UCSD-AML1 (cell line): ENCODE measurements at regions not wholly inside any gene's neighbourhood (a gene's known extent, or its start where the extent isn't known, plus 50 kb on each side); places are given as distances from the start of the nearest gene placed in this dataset.
A peak's percentile ranks its signal among the peaks of the same experiment; 100 is the strongest.

Experiments used
- DNase-seq: peaks from one replicate; lab custom pipeline; 2025; ENCODE audit not compliant: unreplicated experiment; lab: John Stamatoyannopoulos, UW

DNA sequence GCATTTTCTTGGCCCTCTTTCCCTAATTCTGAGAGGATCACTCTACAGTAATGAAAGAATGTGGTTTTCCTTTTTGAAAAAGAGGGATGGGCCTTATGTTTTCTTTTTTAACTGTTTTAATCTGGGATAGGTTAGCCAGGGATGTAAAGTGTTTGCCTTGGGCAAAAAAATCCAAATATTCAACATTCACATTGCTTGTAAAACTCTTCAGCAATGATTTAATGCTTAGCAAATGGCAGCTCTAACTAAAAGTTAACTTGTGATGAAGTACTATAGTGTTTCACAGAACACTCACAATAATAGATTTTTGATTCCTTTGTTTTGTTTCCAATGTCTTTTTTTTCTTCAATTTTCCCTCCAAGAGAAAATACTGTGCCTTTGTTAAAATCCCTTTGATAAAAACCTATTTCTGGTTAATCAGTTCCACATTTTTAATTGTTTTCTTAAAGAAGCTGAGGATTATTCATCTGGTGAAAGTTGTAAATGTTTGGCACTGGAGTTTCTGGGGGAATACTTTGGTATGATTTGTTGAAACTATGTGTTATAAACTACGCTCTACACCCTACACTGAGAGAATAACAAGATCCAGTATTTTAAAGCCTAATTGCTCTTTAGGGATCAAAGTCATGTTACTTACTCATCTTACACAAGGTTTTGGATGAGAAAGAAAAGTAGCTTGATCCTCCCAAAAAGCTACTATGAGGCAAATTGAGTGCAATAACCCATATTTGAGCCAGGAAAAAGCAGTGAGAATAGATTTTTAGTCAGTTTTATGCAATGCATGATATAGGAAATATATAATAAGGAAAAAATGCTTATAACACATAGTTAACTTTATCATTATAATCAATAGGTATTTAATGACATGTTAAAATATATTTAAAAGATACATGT lies 335.8 kb downstream of the EPHA7 start:
- DNase-seq, result no peak

DNA sequence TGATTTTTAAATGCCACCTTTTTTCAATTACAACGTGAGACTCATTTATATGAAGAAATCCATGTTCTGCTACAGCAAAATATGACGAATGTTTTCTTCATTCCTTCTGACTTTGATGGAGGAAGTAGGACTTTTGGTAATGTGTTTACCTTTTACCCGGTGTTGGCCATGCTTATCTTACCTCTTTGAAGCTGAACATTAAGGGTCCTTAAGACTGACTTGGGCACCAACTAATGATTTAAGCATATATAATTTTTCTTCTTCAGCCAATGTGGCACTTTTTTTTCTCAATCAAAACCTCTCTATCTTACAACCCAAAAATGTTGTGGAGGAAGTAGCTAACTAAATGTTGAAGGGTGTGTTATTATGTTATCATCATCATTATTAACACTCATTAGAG lies 337.5 kb downstream of the EPHA7 start:
- DNase-seq, result no peak

DNA sequence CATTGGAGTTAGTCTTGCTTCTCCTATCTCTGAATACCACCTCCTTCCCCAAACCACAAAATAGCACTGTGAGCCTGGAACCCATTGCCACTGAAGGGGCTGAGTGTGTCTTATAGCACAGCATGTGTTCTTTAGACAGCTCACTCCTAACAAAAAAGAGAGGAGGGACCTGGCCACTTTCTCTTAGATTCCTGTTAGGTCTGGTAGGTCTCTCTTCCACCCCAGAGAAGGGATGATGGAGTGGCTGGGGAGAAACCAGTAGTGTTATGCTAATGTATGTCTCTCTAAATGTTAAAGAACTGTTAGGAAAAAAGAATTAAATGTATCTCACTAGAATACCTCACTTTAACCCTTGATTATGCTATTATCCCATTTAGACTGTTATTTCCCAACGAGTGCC lies 340.3 kb downstream of the EPHA7 start:
- DNase-seq, result no peak

DNA sequence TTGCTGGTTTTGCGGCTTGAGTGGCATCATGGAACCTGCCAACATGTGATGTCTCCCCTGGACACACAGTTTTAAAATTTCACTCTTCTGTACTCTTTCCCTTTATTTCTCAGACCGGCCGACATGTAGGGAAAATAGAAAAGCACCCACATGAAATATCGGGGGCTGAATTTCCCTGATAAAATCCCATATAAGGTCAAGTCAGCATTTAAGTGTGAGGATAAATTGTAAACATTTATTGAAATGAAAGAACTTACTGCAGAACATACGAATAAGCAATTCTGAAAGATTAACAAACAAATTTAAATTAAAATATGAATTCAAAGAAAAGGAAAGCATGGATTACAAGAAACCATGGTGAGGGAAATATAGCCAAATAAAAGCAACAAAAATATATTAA lies 345.5 kb downstream of the EPHA7 start:
- DNase-seq, result no peak

DNA sequence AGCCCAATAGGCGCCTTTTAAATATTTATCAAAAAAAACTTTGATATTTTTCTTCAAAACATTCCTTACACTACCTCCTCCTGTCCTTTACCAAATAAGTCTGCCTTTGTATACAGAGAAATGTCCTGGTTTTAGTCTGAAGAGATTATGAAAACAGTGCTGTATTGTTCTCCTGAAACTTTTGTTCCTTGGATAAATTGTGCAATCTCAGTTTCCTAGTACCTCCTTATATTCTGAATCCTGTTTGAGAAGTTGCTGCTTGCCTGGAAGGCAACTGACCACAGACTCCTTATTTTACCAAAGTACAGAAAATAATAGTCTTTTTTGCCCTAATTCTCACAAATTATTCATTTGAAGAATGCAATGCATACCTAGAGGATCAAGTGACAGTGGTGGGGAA lies 349.5 kb downstream of the EPHA7 start:
- no peak for DNase-seq

DNA sequence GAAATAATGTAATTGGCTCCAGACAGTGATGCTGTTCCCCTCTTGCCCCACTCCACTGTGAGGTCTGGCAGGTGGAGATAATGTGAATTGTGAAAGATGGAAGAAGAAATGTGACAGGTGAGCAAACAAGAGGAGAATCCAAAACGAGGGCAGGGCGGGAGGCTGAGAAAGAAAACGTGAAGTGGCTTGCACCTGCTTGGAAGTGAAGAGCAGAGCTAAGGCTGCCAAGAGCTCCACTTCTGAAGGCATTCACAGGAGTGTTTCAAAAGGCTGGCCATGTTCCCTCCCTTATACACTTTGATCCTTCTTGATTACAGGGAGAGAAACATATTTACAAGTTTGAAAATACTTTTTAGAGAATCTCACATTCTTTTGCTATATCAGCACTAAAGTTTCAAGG lies 359.4 kb downstream of the EPHA7 start:
- DNase-seq, result peak; percentile 4

DNA sequence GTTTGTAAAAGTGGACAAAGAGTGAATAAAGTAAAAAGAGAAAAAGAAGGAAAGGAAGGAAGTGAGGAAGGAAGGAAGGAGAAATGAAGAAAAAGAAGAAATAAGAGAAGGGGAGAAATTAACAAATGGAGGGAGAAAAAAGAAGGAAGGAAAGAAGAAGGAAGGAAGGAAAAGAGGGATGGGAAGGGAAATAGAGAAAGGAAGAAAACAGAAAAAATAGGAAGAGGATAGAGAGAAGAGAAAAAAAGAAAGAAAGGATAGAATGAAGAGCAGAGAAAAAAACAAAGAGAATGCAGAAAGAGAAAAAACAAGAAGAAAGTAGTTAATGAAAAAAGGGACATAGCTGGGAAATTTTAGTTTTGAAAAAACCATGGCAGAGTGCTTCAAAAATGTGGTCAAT lies 361.8 kb downstream of the EPHA7 start:
- no peak for DNase-seq

DNA sequence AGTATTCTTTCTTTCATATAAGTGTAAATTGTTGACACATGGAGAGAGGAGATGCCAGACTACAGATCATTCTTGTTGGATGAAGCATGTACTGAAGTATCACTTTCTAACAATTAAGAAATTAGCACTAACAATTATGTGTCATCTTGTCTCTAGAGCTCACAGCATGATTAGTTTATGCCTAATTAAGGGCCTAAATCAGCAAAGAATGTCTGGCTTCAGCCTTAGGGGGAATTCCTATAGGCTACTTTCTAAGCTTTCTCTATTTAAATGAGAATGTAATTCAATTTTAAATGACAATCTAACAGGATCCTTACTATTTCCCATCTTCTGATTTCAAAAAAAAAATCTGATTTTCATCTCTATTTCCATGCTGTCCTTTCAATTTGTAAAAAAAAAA lies 371.0 kb downstream of the EPHA7 start:
- DNase-seq, result no peak

DNA sequence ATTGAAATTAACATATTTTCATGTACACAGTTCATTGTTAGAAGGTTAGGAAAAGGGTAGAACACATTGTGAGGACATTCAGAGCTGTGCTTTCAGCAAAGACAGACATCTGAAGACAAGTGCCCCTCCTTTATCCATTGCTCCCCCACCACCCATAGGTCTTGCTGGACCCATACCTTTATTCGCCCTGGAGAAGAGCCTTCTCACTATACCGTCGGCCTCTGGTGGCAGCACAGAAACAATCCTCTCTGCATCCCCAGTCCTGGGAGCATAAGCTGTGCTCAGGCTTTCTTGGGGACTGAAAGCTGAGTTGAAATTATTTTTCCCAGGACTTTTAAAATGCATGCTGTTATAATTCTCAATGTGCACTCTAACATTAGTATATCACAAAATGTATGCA lies 372.3 kb downstream of the EPHA7 start:
- DNase-seq, result no peak

DNA sequence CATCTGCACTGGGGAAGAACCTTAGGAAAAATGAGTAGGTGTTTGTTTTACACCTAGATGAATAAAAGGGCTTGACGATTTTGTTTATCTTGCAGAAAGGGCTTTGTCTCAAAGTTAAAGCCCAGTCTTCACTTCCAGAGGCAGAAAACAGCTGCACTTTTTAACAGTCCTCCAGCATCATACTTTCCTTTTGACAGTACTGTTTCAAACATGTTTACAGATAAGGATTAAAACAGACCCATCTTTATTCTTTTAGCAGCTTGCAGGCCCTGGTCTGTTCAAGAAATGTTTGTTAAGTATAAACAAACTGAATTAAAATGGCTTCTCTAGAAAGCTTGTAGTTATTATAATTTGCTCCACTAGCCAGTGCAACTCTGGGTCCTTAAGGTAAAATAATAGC lies 374.2 kb downstream of the EPHA7 start:
- no peak for DNase-seq

DNA sequence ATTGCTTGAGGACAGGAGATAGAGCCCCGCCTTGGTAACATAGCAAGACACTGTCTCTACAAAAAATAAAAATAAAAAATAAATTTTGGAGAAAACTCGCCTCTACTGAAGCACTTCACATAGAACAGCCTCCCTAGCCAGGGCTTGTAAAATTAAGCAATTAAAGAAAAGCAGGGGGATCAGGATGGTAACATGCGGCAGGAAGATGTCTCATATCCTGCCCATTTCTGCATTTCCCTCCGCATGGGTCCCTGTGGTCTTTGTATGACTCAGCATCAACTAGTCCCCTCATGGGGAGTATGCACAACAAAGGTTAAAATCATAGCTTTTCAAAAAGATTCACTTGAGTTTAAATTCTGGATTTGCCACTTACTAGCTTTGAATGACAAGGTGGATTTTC lies 379.0 kb downstream of the EPHA7 start:
- DNase-seq, result peak; percentile 38

DNA sequence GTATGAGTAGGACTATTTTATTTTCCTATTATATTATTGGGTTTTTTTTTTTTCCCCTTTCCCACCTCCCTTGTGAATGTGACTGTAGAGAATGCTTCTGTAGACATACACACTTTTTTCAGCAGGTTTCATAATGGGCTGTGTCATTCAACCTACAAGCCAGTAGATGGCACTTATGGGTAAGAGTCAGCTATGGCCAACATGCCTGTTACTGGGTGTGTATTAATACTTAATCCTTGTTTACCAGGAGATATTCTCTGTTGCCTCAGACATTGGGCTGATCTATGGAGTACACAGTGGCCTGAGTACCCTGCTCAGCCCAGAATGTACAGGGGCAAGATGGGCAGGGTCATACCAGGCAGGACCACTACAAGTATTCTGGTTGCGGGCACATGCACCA lies 382.5 kb downstream of the EPHA7 start:
- peak; percentile 13 for DNase-seq

DNA sequence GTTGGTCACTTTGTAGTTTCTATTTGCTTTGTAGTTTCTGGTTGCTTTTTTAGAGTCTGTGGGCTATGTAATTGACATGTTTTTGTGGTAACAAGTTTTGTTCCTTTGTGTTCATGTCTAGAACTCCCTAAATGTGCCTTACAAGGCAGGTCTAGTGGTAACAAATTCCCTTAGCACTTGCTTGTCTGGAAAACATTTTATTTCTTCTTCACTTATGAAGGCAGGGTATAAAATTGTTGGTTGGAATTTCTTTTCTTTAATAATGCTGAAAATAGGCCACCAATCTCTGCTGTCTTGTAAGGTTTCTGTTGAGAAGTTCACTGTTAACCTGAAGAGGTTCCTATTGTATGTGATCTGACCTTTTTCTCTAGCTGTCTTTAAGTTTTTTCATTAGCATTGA lies 383.6 kb downstream of the EPHA7 start:
- no peak for DNase-seq

DNA sequence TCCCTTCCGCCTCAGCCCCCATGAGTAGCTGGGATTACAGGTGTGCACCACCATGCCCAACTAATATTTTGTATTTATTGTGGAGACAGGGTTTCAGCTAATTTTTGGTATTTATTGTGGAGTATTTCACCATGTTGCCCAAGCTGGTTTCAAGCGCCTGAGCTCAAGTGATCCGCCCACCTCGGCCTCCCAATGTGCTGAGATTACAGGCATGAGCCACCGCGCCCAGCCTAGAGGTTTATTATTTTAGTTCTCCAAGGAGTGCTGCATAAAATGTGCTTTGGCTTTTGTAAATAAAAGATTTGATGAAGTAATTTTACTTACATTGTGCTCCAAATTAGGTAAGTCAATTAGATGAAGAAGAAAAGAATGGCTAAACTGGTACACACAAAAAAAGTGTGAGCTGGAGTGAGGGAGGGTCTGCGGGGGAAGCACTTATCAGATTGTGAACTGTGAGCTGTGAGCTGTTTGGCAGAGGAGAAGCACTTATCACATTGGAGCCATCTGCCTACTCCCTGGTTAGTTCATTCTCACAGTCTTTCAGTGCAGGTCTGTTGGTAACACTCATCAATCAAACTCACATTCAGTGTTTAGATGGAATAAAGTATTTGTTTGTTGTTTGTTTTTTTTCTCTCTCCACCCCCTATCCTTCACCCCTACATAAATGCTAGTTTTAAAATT lies 398.0 kb downstream of the EPHA7 start:
- DNase-seq, result no peak

DNA sequence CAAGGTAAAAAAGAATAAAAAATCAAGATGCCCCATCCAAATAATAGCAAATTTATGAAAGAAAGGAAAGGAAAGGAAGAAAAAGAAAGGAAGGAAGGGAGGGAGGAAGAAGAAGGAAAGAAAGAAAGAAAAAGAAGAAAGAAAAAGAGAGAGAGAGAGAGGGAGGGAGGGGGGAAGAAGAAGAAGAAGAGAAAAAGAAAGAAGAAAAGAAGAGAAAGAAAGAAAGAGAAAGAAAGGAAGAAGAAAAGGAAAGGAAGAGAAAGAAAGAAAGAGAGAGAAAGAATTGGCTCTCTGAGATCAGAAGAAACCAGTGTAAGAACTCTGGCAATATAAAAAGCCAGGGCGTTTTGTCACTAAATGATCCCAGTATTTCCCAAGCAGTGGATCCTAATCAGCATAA lies 401.7 kb downstream of the EPHA7 start:
- DNase-seq, result no peak

DNA sequence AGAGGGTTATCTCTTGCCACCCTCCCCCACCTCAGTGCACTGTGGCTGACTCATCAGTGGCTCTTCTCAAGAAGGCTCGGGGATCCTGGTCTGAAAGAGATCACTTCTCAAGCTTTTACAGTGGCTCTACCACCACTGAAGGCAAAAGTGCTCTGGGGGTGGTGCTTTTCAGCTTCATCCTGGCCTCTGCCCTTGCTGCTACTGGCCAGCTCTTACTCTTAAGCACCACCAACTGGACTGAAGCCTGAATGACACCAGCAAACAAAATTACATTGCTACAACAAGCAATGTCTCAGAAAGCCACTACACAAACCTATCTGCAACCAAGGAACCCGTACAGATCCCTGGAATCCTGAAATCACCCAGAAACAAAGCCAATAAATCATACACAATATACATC lies 402.1 kb downstream of the EPHA7 start:
- no peak for DNase-seq

DNA sequence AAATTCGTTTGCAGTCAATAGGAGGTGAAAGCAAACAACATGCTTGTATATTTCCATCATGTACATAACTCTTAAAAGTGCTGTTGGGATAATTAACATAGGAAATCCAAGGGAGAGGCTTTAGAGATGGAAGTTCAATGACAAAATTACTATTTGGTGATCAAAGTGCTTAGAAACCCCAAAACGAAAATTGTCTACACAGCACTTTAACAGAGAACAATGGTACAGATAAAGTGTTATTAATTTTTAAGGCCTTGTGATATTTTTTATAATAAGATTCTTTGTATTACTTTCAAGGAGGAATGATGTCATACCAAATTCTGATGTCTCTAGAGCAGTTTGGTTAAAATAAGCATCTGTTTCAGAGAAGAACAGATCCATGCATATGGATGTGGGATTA lies 406.3 kb downstream of the EPHA7 start:
- DNase-seq, result no peak

DNA sequence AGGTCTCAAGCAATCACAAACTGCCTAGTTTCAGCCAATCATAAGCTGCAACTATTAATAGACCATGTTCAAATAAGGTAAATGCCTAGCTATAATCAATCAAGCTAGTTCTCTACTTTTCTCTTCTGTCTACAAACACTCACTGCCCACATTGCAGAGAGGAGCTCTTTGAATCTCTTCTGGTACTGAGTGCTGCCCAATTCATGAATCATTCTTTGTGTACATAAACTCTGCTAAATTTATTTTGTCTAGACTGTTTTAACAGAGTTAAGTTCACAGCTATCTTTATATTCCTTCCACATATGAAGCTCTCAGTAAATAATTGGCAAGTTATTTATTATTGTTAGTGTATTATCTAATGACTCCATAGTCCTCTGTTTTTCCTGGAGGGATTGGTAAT lies 411.0 kb downstream of the EPHA7 start:
- no peak for DNase-seq

DNA sequence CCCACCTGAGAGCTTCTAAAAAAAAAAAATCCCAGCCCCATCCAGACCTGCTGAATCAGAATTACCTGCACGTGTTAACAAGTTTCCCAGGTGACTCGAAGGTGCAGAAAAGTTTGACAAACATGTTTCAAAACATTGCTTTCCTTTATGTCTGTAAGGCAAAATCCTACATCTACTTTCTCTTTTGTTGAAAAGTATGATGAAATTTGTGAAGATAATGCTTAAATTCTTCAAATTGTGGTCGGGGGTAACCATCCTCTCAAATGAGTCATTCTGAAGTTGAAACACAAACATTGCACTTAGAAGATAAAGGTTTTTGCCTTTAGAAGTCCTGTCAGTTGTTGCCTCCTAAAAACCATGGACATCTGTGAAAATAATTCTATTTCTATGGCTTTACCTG lies 429.7 kb downstream of the EPHA7 start:
- DNase-seq, result no peak

DNA sequence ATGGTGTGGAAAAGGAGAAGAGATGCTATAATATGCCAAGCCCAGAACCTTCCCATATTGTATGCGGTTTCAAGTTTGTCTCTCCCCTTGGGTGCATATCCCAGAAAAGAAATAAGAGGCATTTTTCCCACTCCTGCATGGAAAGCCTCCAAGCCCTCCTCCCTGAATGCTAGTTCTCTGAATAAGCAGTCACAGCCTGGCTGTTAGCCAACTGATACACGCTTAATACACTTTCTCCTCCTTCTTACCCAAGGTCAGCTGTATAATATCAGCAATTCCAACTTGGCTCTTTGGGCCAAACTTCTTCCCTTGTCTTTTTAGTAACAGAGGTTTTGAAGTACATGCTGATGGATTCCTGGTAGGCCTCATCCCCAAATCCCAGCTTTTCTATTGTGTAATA lies 440.1 kb downstream of the EPHA7 start:
- no peak for DNase-seq

DNA sequence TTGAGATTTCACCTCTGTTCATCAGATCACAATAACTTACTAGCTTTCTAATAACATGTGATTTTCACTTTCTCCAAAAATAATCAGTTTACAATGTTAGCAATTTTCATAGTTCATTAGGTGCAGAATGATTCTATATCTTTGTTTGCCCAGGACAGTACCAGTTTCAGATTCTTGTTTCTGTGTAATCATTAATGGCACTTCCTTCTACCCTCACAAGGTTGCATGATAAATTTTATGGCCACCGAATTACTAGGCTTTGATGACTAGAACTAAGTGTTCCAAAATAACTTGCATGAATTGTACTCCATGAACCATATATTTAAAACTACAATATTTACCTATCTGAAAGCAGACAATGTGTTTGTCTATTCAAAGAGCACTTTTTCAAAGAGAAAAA lies 442.3 kb downstream of the EPHA7 start:
- DNase-seq, result no peak

DNA sequence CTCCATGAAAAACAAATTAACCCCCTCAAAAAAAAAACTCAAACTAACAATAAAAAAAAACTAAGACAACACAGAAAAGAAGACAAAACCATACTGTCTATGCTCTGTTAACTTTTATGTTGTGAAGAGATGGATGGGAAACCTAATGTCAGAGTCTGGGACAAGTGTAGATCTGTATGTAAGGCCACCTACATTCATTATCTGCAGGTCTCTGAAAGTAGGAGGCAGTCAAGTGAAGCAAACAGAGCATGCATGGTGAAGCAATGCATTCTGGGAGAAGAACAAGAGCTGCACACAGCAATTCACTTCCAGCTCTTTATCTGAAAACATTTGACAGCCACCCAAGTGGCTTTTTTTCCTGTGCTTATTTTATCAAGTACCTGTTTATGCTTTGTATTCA lies 452.0 kb downstream of the EPHA7 start:
- DNase-seq, result no peak

DNA sequence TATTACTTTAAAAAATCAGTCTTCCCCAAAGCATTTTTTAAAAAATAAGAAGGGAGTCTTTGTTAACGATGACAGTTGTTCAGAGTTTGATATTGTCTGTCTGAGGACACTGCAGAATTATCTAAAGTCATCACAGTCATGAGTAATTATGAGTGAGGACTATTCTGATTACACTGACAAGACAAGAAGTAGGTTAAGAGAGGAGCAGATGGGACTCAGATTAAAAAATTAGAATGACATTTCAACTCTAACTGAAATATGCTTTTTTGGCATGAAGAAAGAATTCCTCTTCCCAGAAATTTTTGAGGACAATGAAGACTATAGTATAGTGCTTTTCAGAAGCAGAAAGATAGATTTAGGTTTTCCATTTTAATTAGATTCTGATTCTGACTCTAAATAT lies 456.5 kb downstream of the EPHA7 start:
- DNase-seq, result no peak
